ENCODE measurements at regions not wholly inside any gene's neighbourhood (a gene's known extent, or its start where the extent isn't known, plus 50 kb on each side); places are given as distances from the start of the nearest gene placed in this dataset.

- no peaks in the 10 kb centered on the region for H3K9me3 ChIP-seq
- no peak for TF ChIP-seq CTCF (IDR thresholded peaks at IDR 0.05; ENCODE audit: low read depth, low read length)
- DNase-seq: no peak
- no peak overlapping the region for H3K4me3 ChIP-seq (ENCODE audit: low read depth, low read length)
- no peaks in the 10 kb centered on the region for H3K27me3 ChIP-seq
- no peaks in the 10 kb centered on the region; the same call in 1 of the 2 replicates for H3K4me1 ChIP-seq
- H3K36me3 ChIP-seq: no peaks in the 10 kb centered on the region
Observed at GRCh38 chr2:22238967-22239366, 1115.2 kb downstream of the TDRD15 start.

DNA sequence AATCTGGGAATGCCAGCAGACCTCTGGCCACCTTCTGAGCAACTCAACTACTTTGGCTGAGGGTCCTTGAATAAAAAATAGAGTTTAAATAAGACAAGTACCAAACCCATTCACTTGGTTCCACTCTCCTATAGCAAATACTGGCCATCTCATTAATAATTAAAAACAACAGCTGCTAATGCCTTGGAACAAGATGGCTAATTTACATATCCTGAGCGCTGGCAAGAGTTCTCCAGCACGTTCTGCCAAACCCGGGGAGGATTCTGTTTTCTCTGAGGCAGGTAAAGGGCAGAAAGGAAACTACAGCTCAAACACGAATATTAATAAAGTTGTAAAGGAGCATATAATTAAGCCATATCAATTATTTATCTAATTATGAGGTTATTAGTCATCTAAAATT is 1123.7 kb downstream of the TDRD15 start:
- TF ChIP-seq CTCF (IDR thresholded peaks at IDR 0.05; ENCODE audit: low read depth, low read length): no peak
- Histone ChIP-seq H3K27me3 (no peaks in the 10 kb centered on the region), H3K4me1 (no peaks in the 10 kb centered on the region; the same call in none of the 2 replicates), H3K4me3 (ENCODE audit: low read depth, low read length) (no peak overlapping the region), H3K36me3 (no peaks in the 10 kb centered on the region), H3K9me3 (no peaks in the 10 kb centered on the region)
- DNase-seq: no peak

- Histone ChIP-seq H3K4me1 (no peaks in the 10 kb centered on the region; the same call in none of the 2 replicates), H3K9me3 (no peaks in the 10 kb centered on the region), H3K27me3 (no peaks in the 10 kb centered on the region), H3K4me3 (ENCODE audit: low read depth, low read length) (no peak overlapping the region), H3K36me3 (no peaks in the 10 kb centered on the region)
- TF ChIP-seq CTCF (IDR thresholded peaks at IDR 0.05; ENCODE audit: low read depth, low read length): no peak
- no peak for DNase-seq
Observed at GRCh38 chr2:22248851-22249250, 1125.1 kb downstream of the TDRD15 start.

- no peak for TF ChIP-seq CTCF (IDR thresholded peaks at IDR 0.05; ENCODE audit: low read depth, low read length)
- no peaks in the 10 kb centered on the region; the same call in 1 of the 2 replicates for H3K4me1 ChIP-seq
- no peaks in the 10 kb centered on the region for H3K36me3 ChIP-seq
- no peaks in the 10 kb centered on the region for H3K27me3 ChIP-seq
- no peak for DNase-seq
- H3K9me3 ChIP-seq: no peaks in the 10 kb centered on the region
- no peak overlapping the region for H3K4me3 ChIP-seq (ENCODE audit: low read depth, low read length)
Observed at GRCh38 chr2:22253171-22253570, 1129.4 kb downstream of the TDRD15 start.

GRCh38 chr2:22261165-22261564 is 1123.8 kb upstream of the KLHL29 start:
- H3K27me3 ChIP-seq: no peaks in the 10 kb centered on the region
- DNase-seq: no peak
- H3K36me3 ChIP-seq: no peaks in the 10 kb centered on the region
- H3K9me3 ChIP-seq: no peaks in the 10 kb centered on the region
- H3K4me3 ChIP-seq (ENCODE audit: low read depth, low read length): no peak overlapping the region
- H3K4me1 ChIP-seq: peaks cover 3% of the 10 kb centered on the region; the same call in 1 of the 2 replicates
- TF ChIP-seq CTCF (IDR thresholded peaks at IDR 0.05; ENCODE audit: low read depth, low read length): no peak

DNA sequence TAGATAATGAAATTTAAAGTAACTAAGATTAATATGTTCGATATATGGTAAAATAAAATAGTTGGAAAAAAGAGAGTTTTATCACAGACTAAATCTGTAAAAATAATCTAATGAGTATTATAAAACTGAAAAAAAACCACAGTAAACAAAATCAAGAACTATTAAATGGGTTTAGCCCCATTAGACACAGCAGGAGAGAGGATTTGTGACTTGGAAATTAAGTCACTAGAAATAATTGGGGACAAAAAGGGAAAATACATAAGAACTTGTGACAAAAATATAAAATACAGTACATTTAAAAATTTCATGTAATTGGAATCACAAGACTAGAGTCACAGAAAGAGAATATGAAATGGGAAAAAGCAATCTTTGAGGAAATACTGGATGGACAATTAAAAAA is 1114.6 kb upstream of the KLHL29 start:
- TF ChIP-seq CTCF (IDR thresholded peaks at IDR 0.05; ENCODE audit: low read depth, low read length): no peak
- Histone ChIP-seq H3K36me3 (no peaks in the 10 kb centered on the region), H3K9me3 (no peaks in the 10 kb centered on the region), H3K4me1 (no peaks in the 10 kb centered on the region), H3K27me3 (no peaks in the 10 kb centered on the region), H3K4me3 (ENCODE audit: low read depth, low read length) (no peak overlapping the region)
- no peak for DNase-seq

Measured in BE2C (cell line).